ENCODE measurements at regions not wholly inside any gene's neighbourhood (a gene's known extent, or its start where the extent isn't known, plus 50 kb on each side); places are given as distances from the start of the nearest gene placed in this dataset.

- TF ChIP-seq CTCF (conservative IDR thresholded peaks at IDR 0.05; ENCODE audit: low read length), result no peak
- no peak for TF ChIP-seq EZH2phosphoT487 (IDR thresholded peaks at IDR 0.05; ENCODE audit: borderline replicate concordance, low read depth, low read length)
Observed at GRCh38 chr10:14456218-14456869, 125.6 kb upstream of the FRMD4A start.

Data from OCI-LY7 (cell line).